Fibroblast of lung (primary cell): ENCODE measurements at regions not wholly inside any gene's neighbourhood (a gene's known extent, or its start where the extent isn't known, plus 50 kb on each side); places are given as distances from the start of the nearest gene placed in this dataset.

Source experiments
- DNase-seq, 2 donors: peaks; one replicate each; pipeline versions ENCODE4 v3.0.0 to v3.0.0-alpha.2; 2010; ENCODE audit warnings: low read depth in 2 of 2
- H2AFZ ChIP-seq: 2 replicates; pipeline ENCODE4 v1.5.1; 2012; ENCODE audit warnings: low read length, control low read depth, inconsistent platforms
- H3K27ac ChIP-seq: 2 replicates; pipeline ENCODE4 v1.5.1; 2011; ENCODE audit warnings: low read length, control low read depth; ENCODE audit not compliant: insufficient read depth
- H3K27me3 ChIP-seq: 2 replicates; pipeline ENCODE4 v1.5.1; 2011; ENCODE audit warnings: mild to moderate bottlenecking, low read length; ENCODE audit not compliant: control insufficient read depth, insufficient read depth
- H3K36me3 ChIP-seq: 2 replicates; pipeline ENCODE4 v1.5.1; 2011; ENCODE audit warnings: low read length; ENCODE audit not compliant: control insufficient read depth, insufficient read depth
- H3K4me1 ChIP-seq: 2 replicates; pipeline ENCODE4 v1.5.1; 2011; ENCODE audit warnings: low read length; ENCODE audit not compliant: control insufficient read depth, insufficient read depth; ENCODE audit errors: extremely low read depth
- H3K4me2 ChIP-seq: 2 replicates; pipeline ENCODE4 v1.5.1; 2011; ENCODE audit warnings: low read length, control low read depth; ENCODE audit not compliant: insufficient read depth; ENCODE audit errors: extremely low read depth
- H3K4me3 ChIP-seq, 4 experiments: fragments of 200-600 bp in 1 of 4; sonication (generic) in 1 of 4; replicated peaks in 1 of 4; 2 replicates each; pipeline ENCODE4 v1.5.1; 2011 to 2016; ENCODE audit warnings: low read length in 4 of 4, low read depth in 3 of 4, mild to moderate bottlenecking in 3 of 4, control low read depth in 2 of 4, inconsistent platforms in 1 of 4, mixed read lengths in 1 of 4; ENCODE audit not compliant: insufficient read depth in 1 of 4; ENCODE audit errors: control extremely low read depth in 1 of 4
- H3K79me2 ChIP-seq: 2 replicates; pipeline ENCODE4 v1.5.1; 2012; ENCODE audit warnings: mild to moderate bottlenecking, low read length, inconsistent platforms; ENCODE audit not compliant: control insufficient read depth, insufficient read depth
- H3K9ac ChIP-seq: 2 replicates; pipeline ENCODE4 v1.5.1; 2011; ENCODE audit warnings: mild to moderate bottlenecking, low read length, control low read depth; ENCODE audit not compliant: insufficient read depth
- H3K9me3 ChIP-seq: 2 replicates; pipeline ENCODE4 v1.5.1; 2012; ENCODE audit warnings: low read depth, low read length; ENCODE audit not compliant: control insufficient read depth, insufficient read depth
- H4K20me1 ChIP-seq: 2 replicates; pipeline ENCODE4 v1.5.1; 2011; ENCODE audit warnings: low read length; ENCODE audit not compliant: control insufficient read depth, insufficient read depth; ENCODE audit errors: extremely low read depth
- CTCF ChIP-seq, 2 donors: IDR thresholded peaks in 1 of 2; conservative IDR thresholded peaks in 1 of 2; 1 replicate in 1 of 2; 2 replicates in 1 of 2; pipeline ENCODE4 v1.5.1; 2011 to 2012; ENCODE audit warnings: low read length in 2 of 2, control low read depth in 1 of 2, inconsistent platforms in 1 of 2, low read depth in 1 of 2, mild to moderate bottlenecking in 1 of 2
- EZH2 ChIP-seq: IDR thresholded peaks from 2 replicates; pipeline ENCODE4 v1.5.1; 2012; ENCODE audit warnings: low read length, control low read depth, mild to moderate bottlenecking; ENCODE audit errors: missing control alignments

GRCh38 chr4:157739242-157739641 is 433.6 kb downstream of the GASK1B start:
- Histone ChIP-seq H3K4me3 (no peak overlapping the region), H4K20me1 (no peaks in the 10 kb centered on the region), H2AFZ (no peak overlapping the region), H3K36me3 (no peaks in the 10 kb centered on the region), H3K9me3 (no peaks in the 10 kb centered on the region), H3K4me2 (no peak overlapping the region), H3K27me3 (no peaks in the 10 kb centered on the region), H3K27ac (no peak overlapping the region), H3K4me1 (no peaks in the 10 kb centered on the region), H3K9ac (no peak overlapping the region), H3K79me2 (no peaks in the 10 kb centered on the region)
- no peak for TF ChIP-seq CTCF (conservative IDR thresholded peaks at IDR 0.05 in 1 of 2, IDR thresholded peaks at IDR 0.05 in 1 of 2; ENCODE audit: low read depth in 1 of 2, low read length in 2 of 2)
- no peak for TF ChIP-seq EZH2
- peak in 1 of 2 donors; percentile 45 for DNase-seq

- no peaks in the 10 kb centered on the region for H4K20me1 ChIP-seq
- no peak for TF ChIP-seq EZH2
- no peak for TF ChIP-seq CTCF (conservative IDR thresholded peaks at IDR 0.05 in 1 of 2, IDR thresholded peaks at IDR 0.05 in 1 of 2; ENCODE audit: low read depth in 1 of 2, low read length in 2 of 2)
- H2AFZ ChIP-seq: no peak overlapping the region
- no peak for DNase-seq
- H3K27me3 ChIP-seq: no peaks in the 10 kb centered on the region
- no peak overlapping the region for H3K4me2 ChIP-seq
- no peak overlapping the region for H3K27ac ChIP-seq
- H3K4me1 ChIP-seq: no peaks in the 10 kb centered on the region
- H3K4me3 ChIP-seq: no peak overlapping the region
- no peaks in the 10 kb centered on the region for H3K36me3 ChIP-seq
- no peaks in the 10 kb centered on the region for H3K9me3 ChIP-seq
- no peak overlapping the region for H3K9ac ChIP-seq
- H3K79me2 ChIP-seq: no peaks in the 10 kb centered on the region
Observed at GRCh38 chr4:157728215-157728614, 444.6 kb downstream of the GASK1B start.

- no peaks in the 10 kb centered on the region for H3K27me3 ChIP-seq
- H3K4me3 ChIP-seq: no peak overlapping the region
- H3K9ac ChIP-seq: no peak overlapping the region
- no peaks in the 10 kb centered on the region for H3K79me2 ChIP-seq
- TF ChIP-seq CTCF (conservative IDR thresholded peaks at IDR 0.05 in 1 of 2, IDR thresholded peaks at IDR 0.05 in 1 of 2; ENCODE audit: low read depth in 1 of 2, low read length in 2 of 2) (no peak), EZH2 (no peak)
- no peak overlapping the region for H3K4me2 ChIP-seq
- H3K27ac ChIP-seq: no peak overlapping the region
- no peaks in the 10 kb centered on the region for H3K4me1 ChIP-seq
- DNase-seq: peak in 1 of 2 donors; percentile 12
- H3K36me3 ChIP-seq: no peaks in the 10 kb centered on the region
- no peaks in the 10 kb centered on the region for H3K9me3 ChIP-seq
- no peaks in the 10 kb centered on the region for H4K20me1 ChIP-seq
- no peak overlapping the region for H2AFZ ChIP-seq
Observed at GRCh38 chr4:157727163-157727562, 445.7 kb downstream of the GASK1B start.
